ENCODE measurements at regions not wholly inside any gene's neighbourhood (a gene's known extent, or its start where the extent isn't known, plus 50 kb on each side); places are given as distances from the start of the nearest gene placed in this dataset.

DNA sequence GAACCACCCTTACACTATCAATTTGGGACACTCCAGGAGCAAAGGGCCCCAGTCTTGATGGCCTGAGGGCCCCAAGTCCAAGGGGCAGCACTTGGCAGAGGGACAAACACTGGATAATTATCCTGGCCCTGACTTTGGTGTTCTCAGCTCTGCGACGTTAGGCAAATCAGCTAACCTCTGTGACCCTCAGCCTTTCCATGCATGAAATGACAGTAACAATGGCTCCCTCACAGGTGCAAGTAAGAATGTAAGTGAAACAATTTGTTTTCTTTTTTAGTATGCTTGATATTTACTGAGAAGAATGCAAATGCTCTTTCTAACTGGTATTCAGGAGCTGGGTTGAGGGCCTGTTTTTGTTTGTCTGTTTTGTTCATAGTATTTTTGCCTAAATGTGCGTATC is 61.6 kb upstream of the PRDX6 start:
- TF ChIP-seq CHD4 (IDR thresholded peaks at IDR 0.05; ENCODE audit: borderline replicate concordance) (no peak), POLR2A (IDR thresholded peaks at IDR 0.05; ENCODE audit: low read length) (no peak), REST (IDR thresholded peaks at IDR 0.05) (no peak), KDM1A (IDR thresholded peaks at IDR 0.05; ENCODE audit: low read depth) (no peak), JUN (IDR thresholded peaks at IDR 0.05) (no peak), EP300 (IDR thresholded peaks at IDR 0.05) (no peak), PBX3 (IDR thresholded peaks at IDR 0.05) (no peak), RAD21 (conservative IDR thresholded peaks at IDR 0.05 in 1 of 2, IDR thresholded peaks at IDR 0.05 in 1 of 2) (no peak), RFX5 (IDR thresholded peaks at IDR 0.05) (no peak), MAX (IDR thresholded peaks at IDR 0.05) (no peak)
- TF ChIP-seq, protein P1, sequence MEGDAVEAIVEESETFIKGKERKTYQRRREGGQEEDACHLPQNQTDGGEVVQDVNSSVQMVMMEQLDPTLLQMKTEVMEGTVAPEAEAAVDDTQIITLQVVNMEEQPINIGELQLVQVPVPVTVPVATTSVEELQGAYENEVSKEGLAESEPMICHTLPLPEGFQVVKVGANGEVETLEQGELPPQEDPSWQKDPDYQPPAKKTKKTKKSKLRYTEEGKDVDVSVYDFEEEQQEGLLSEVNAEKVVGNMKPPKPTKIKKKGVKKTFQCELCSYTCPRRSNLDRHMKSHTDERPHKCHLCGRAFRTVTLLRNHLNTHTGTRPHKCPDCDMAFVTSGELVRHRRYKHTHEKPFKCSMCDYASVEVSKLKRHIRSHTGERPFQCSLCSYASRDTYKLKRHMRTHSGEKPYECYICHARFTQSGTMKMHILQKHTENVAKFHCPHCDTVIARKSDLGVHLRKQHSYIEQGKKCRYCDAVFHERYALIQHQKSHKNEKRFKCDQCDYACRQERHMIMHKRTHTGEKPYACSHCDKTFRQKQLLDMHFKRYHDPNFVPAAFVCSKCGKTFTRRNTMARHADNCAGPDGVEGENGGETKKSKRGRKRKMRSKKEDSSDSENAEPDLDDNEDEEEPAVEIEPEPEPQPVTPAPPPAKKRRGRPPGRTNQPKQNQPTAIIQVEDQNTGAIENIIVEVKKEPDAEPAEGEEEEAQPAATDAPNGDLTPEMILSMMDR (IDR thresholded peaks at IDR 0.05) = no peak
- TF ChIP-seq, protein P2, sequence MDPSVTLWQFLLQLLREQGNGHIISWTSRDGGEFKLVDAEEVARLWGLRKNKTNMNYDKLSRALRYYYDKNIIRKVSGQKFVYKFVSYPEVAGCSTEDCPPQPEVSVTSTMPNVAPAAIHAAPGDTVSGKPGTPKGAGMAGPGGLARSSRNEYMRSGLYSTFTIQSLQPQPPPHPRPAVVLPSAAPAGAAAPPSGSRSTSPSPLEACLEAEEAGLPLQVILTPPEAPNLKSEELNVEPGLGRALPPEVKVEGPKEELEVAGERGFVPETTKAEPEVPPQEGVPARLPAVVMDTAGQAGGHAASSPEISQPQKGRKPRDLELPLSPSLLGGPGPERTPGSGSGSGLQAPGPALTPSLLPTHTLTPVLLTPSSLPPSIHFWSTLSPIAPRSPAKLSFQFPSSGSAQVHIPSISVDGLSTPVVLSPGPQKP (IDR thresholded peaks at IDR 0.05; ENCODE audit: low read depth, low read length) = no peak
